H9 (cell line): ENCODE measurements at regions not wholly inside any gene's neighbourhood (a gene's known extent, or its start where the extent isn't known, plus 50 kb on each side); places are given as distances from the start of the nearest gene placed in this dataset.
A peak's percentile ranks its signal among the peaks of the same experiment; 100 is the strongest.

Source experiments
- DNase-seq: peaks from one replicate; pipeline ENCODE4 v3.0.0-alpha.2; 2017
- H2AFZ ChIP-seq: one replicate; pipeline ENCODE4 v1.6.1; 2013; ENCODE audit warnings: mild to moderate bottlenecking, low read length, control low read depth, moderate library complexity
- H2AK5ac ChIP-seq: 2 replicates; pipeline ENCODE4 v1.6.1; 2013; ENCODE audit warnings: low read length, control low read depth, mixed read lengths; ENCODE audit not compliant: insufficient read length
- H2BK120ac ChIP-seq: one replicate; pipeline ENCODE4 v1.6.1; 2013; ENCODE audit warnings: low read depth, mild to moderate bottlenecking, low read length, control low read depth, inconsistent platforms; ENCODE audit not compliant: poor library complexity, severe bottlenecking
- H2BK12ac ChIP-seq: 2 replicates; pipeline ENCODE4 v1.6.1; 2013; ENCODE audit warnings: low read length, control low read depth, mixed read lengths, low read depth; ENCODE audit not compliant: insufficient read length
- H2BK15ac ChIP-seq: 2 replicates; pipeline ENCODE4 v1.6.1; 2013; ENCODE audit warnings: low read depth, low read length, control low read depth
- H2BK20ac ChIP-seq: one replicate; pipeline ENCODE4 v1.6.1; 2013; ENCODE audit warnings: low read depth, mild to moderate bottlenecking, low read length, control low read depth, inconsistent platforms; ENCODE audit not compliant: poor library complexity, severe bottlenecking
- H2BK5ac ChIP-seq: 2 replicates; pipeline ENCODE4 v1.6.1; 2013; ENCODE audit warnings: low read length, control low read depth, mixed read lengths; ENCODE audit not compliant: insufficient read length
- H3K14ac ChIP-seq: 2 replicates; pipeline ENCODE4 v1.6.1; 2013; ENCODE audit warnings: low read length, control low read depth; ENCODE audit not compliant: insufficient read depth
- H3K18ac ChIP-seq: 2 replicates; pipeline ENCODE4 v1.6.1; 2013; ENCODE audit warnings: low read depth, mild to moderate bottlenecking, mixed read lengths, low read length, control low read depth; ENCODE audit not compliant: insufficient read length
- H3K23ac ChIP-seq: 2 replicates; pipeline ENCODE4 v1.6.1; 2013; ENCODE audit warnings: low read length, control low read depth, mixed read lengths, low read depth; ENCODE audit not compliant: insufficient read length
- H3K23me2 ChIP-seq: 2 replicates; pipeline ENCODE4 v1.6.1; 2013; ENCODE audit warnings: low read depth, mild to moderate bottlenecking, mixed read lengths, low read length, control low read depth; ENCODE audit not compliant: insufficient read length, poor library complexity, severe bottlenecking
- H3K27ac ChIP-seq: 2 replicates; pipeline ENCODE4 v1.5.1; 2013; ENCODE audit warnings: low read length, control low read depth, mixed read lengths, low read depth; ENCODE audit not compliant: insufficient read length
- H3K27me3 ChIP-seq: 2 replicates; pipeline ENCODE4 v1.6.1; 2013; ENCODE audit warnings: low read length, control low read depth, inconsistent platforms; ENCODE audit not compliant: insufficient read depth
- H3K4ac ChIP-seq: 2 replicates; pipeline ENCODE4 v1.6.1; 2013; ENCODE audit warnings: low read depth, mild to moderate bottlenecking, control low read depth, inconsistent platforms, low read length, moderate library complexity
- H3K4me1 ChIP-seq: 2 replicates; pipeline ENCODE4 v1.6.1; 2013; ENCODE audit warnings: low read length, control low read depth, inconsistent platforms; ENCODE audit not compliant: insufficient read depth
- H3K4me2 ChIP-seq: 2 replicates; pipeline ENCODE4 v1.6.1; 2013; ENCODE audit warnings: low read length, control low read depth, mixed read lengths; ENCODE audit not compliant: insufficient read length, insufficient read depth
- H3K56ac ChIP-seq: 2 replicates; pipeline ENCODE4 v1.6.1; 2013; ENCODE audit warnings: low read depth, mild to moderate bottlenecking, mixed read lengths, low read length, control low read depth; ENCODE audit not compliant: insufficient read length
- H3K79me1 ChIP-seq: 2 replicates; pipeline ENCODE4 v1.6.1; 2013; ENCODE audit warnings: low read depth, mild to moderate bottlenecking, moderate library complexity, low read length, control low read depth, inconsistent platforms; ENCODE audit not compliant: insufficient read depth, poor library complexity, severe bottlenecking
- H3K79me2 ChIP-seq: 2 replicates; pipeline ENCODE4 v1.6.1; 2013; ENCODE audit warnings: low read length, control low read depth, inconsistent platforms; ENCODE audit not compliant: insufficient read depth
- H3K9ac ChIP-seq: 2 replicates; pipeline ENCODE4 v1.6.1; 2013; ENCODE audit warnings: low read length, control low read depth, mixed read lengths; ENCODE audit not compliant: insufficient read length; ENCODE audit errors: extremely low read depth
- H3K9me3 ChIP-seq: one replicate; pipeline ENCODE4 v1.6.1; 2013; ENCODE audit warnings: low read depth, low read length, inconsistent platforms; ENCODE audit not compliant: control insufficient read depth
- H3T11ph ChIP-seq: one replicate; pipeline ENCODE4 v1.6.1; 2013; ENCODE audit warnings: mild to moderate bottlenecking, low read length, control low read depth, inconsistent platforms
- H4K20me1 ChIP-seq: one replicate; pipeline ENCODE4 v1.6.1; 2013; ENCODE audit not compliant: control insufficient read depth, insufficient read length, insufficient read depth
- H4K5ac ChIP-seq: 2 replicates; pipeline ENCODE4 v1.6.1; 2013; ENCODE audit warnings: low read depth, mild to moderate bottlenecking, mixed read lengths, low read length, control low read depth; ENCODE audit not compliant: insufficient read length
- H4K8ac ChIP-seq: replicated peaks from 2 replicates; pipeline ENCODE4 v1.6.1; 2013; ENCODE audit warnings: low read length, control low read depth, mixed read lengths, low read depth; ENCODE audit not compliant: insufficient read length
- H4K91ac ChIP-seq: 2 replicates; pipeline ENCODE4 v1.6.1; 2013; ENCODE audit warnings: low read depth, mild to moderate bottlenecking, moderate library complexity, mixed read lengths, low read length, control low read depth; ENCODE audit not compliant: insufficient read length
- H3K27ac Mint-ChIP-seq, 3 experiments: 2 replicates in 2 of 3; 3 replicates in 1 of 3; pipeline ENCODE4 v1.8.0; 2020 to 2021; ENCODE audit warnings: mixed read lengths in 3 of 3, mild to moderate bottlenecking in 1 of 3, moderate library complexity in 1 of 3
- H3K27me3 Mint-ChIP-seq: 2 replicates; pipeline ENCODE4 v1.8.0; 2021; ENCODE audit warnings: low read depth, mild to moderate bottlenecking, moderate library complexity, mixed read lengths
- H3K36me3 Mint-ChIP-seq, 3 experiments: 2 replicates in 2 of 3; 3 replicates in 1 of 3; pipeline ENCODE4 v1.8.0; 2020 to 2021; ENCODE audit warnings: low read depth in 3 of 3, mixed read lengths in 3 of 3; ENCODE audit not compliant: insufficient read depth in 1 of 3
- H3K4me1 Mint-ChIP-seq, 2 experiments: 2 replicates each; pipeline ENCODE4 v1.8.0; 2020; ENCODE audit warnings: mixed read lengths in 2 of 2
- H3K4me3 Mint-ChIP-seq, 2 experiments: 2 replicates in 1 of 2; 3 replicates in 1 of 2; pipeline ENCODE4 v1.8.0; 2020 to 2021; ENCODE audit warnings: mild to moderate bottlenecking in 2 of 2, mixed read lengths in 2 of 2, moderate library complexity in 1 of 2
- H3K9me3 Mint-ChIP-seq, 2 experiments: 2 replicates in 1 of 2; 3 replicates in 1 of 2; pipeline ENCODE4 v1.8.0; 2020; ENCODE audit warnings: mild to moderate bottlenecking in 2 of 2, mixed read lengths in 2 of 2, moderate library complexity in 1 of 2
- WGBS: extraction: QIAGEN DNeasy Blood & Tissue Kit; methylation state at CpG from one replicate; pipeline ENCODE4 v1.1.7; 2013; ENCODE audit warnings: missing lambda C conversion rate, low lambda C conversion rate, mixed read lengths; ENCODE audit not compliant: insufficient read length; ENCODE audit errors: extremely low coverage; 5-methylcytosine and 5-hydroxymethylcytosine counted together
- TF ChIP-seq, protein P1 (sequence below): fragments of 200-600 bp; sonication (generic); conservative IDR thresholded peaks from 3 replicates; pipeline ENCODE4 v1.8.0; 2021; ENCODE audit warnings: antibody characterized with exemption, mild to moderate bottlenecking

DNA sequence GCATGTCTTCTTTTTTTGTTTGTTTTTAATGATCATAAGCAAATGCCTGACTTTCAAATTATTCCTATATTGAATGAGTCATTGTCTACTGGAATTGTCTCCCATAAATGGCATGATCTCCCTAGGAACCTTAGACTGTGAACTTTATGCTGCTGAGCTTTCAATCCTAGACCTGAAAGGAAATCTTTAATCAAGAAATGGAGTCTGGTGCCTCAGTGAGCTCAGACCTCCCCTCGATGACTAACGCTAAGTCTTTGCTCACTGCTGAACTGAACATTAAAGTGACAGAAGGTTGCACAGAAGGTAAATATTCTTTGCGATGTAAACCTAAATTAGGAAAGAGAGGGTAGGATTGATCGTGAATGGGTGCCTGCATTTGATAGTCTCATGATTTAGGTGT, 745.2 kb upstream of the WWC1 start:
- Histone ChIP-seq H2BK5ac (no peak overlapping the region), H4K91ac (no peak overlapping the region), H3K4me2 (no peak overlapping the region), H2AK5ac (no peak overlapping the region), H4K5ac (no peak overlapping the region), H4K8ac (no peak overlapping the region), H3K14ac (no peak overlapping the region), H2BK20ac (no peak overlapping the region), H3K27ac (no peak overlapping the region), H2AFZ (no peak overlapping the region), H3K23me2 (no peaks in the 10 kb centered on the region), H3K18ac (no peak overlapping the region), H3K79me1 (no peaks in the 10 kb centered on the region), H3K56ac (no peak overlapping the region), H3K4ac (no peak overlapping the region), H3K79me2 (no peaks in the 10 kb centered on the region), H2BK120ac (no peak overlapping the region), H3K23ac (no peak overlapping the region), H3K4me1 (peaks cover 6% of the 10 kb centered on the region; the same call in 1 of the 2 replicates), H2BK12ac (no peak overlapping the region), H3K27me3 (no peaks in the 10 kb centered on the region), H2BK15ac (no peak overlapping the region), H4K20me1 (no peaks in the 10 kb centered on the region), H3K9me3 (no peaks in the 10 kb centered on the region), H3K9ac (no peak overlapping the region), H3T11ph (no peak overlapping the region)
- no CpG with 5 or more reads among the region's 4 CpGs for WGBS
- DNase-seq, result no peak
- H3K27me3 Mint-ChIP-seq, result no peaks in the 10 kb centered on the region
- TF ChIP-seq, protein P1, sequence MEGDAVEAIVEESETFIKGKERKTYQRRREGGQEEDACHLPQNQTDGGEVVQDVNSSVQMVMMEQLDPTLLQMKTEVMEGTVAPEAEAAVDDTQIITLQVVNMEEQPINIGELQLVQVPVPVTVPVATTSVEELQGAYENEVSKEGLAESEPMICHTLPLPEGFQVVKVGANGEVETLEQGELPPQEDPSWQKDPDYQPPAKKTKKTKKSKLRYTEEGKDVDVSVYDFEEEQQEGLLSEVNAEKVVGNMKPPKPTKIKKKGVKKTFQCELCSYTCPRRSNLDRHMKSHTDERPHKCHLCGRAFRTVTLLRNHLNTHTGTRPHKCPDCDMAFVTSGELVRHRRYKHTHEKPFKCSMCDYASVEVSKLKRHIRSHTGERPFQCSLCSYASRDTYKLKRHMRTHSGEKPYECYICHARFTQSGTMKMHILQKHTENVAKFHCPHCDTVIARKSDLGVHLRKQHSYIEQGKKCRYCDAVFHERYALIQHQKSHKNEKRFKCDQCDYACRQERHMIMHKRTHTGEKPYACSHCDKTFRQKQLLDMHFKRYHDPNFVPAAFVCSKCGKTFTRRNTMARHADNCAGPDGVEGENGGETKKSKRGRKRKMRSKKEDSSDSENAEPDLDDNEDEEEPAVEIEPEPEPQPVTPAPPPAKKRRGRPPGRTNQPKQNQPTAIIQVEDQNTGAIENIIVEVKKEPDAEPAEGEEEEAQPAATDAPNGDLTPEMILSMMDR, result no peak
- H3K4me3 Mint-ChIP-seq, result no peak overlapping the region
- no peaks in the 10 kb centered on the region for H3K36me3 Mint-ChIP-seq
- no peaks in the 10 kb centered on the region for H3K9me3 Mint-ChIP-seq
- H3K27ac Mint-ChIP-seq, result peak overlapping the region in 1 of 3 experiments; percentile 59; a peak in 1 of 7 replicates
- peaks cover 24 to 34% of the 10 kb centered on the region in 2 experiments for H3K4me1 Mint-ChIP-seq
